NCI-H524 (cell line): ENCODE measurements at regions not wholly inside any gene's neighbourhood (a gene's known extent, or its start where the extent isn't known, plus 50 kb on each side); places are given as distances from the start of the nearest gene placed in this dataset.
A peak's percentile ranks its signal among the peaks of the same experiment; 100 is the strongest.

Experiments
- DNase-seq, 2 experiments: peaks; one replicate each; lab custom pipeline; 2025; lab: John Stamatoyannopoulos, UW

DNA sequence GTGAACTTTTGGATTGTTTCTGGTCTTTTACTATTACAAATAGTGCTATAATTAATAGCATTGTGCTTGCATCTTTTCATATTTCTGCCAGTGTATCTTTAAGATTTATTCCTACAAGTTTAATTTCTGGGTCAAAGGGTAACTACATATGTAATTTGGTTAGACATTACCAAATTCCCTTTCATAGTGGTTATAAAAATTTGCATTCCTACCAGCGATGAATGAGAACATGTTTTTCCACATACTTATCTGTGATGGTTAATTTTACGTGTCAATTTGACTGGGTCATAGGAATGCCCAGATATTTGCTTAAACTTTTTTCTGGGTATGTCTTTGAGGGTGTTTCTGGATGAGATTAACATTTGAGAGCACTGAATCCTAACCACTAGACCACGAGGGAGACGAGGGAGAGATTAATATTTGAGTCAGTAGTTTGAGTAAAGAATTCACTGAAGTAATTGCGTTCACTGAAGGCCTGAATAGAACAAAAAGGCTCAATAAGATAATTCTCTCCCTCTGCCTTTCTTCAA is 132.3 kb upstream of the NEO1 start:
- no peak for DNase-seq

DNA sequence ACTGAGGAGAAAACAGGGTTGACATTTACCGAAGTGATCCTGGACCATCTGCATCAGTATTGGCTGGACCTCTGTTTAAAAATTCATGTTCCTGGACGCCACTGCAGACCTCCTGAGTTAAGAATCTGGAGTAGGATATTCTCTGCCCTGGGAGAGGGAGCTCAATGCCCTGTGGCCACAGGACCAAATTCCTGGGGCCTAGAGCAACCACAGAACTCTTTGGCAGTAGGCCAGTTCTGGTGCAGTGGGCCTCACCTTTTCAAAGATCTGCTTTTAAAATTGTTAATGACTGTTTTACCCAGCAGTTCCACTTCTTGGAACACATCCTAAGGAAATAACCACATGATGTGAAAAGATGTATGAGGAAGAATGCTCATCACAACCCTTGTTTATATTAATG is 133.3 kb upstream of the ADPGK start:
- DNase-seq = no peak

DNA sequence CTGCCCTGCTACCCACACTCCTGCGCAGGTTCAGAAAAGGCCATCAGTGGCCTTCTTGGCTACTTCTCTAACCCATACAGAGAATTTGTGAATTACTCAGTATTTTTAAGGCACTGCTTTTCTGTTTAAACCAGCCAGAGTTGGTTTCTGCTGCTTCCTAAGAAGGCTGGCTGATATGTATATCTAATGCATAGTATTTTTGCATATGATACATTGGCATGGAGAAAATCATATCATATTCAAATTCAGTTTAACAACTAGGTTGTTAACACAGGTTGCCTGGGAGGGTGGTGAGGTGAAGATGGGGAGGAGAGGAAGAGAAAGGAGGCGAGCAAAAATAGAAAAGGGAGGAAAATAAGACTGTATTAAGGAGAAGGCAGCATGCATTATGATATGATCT is 132.8 kb upstream of the ADPGK start:
- DNase-seq = no peak

DNA sequence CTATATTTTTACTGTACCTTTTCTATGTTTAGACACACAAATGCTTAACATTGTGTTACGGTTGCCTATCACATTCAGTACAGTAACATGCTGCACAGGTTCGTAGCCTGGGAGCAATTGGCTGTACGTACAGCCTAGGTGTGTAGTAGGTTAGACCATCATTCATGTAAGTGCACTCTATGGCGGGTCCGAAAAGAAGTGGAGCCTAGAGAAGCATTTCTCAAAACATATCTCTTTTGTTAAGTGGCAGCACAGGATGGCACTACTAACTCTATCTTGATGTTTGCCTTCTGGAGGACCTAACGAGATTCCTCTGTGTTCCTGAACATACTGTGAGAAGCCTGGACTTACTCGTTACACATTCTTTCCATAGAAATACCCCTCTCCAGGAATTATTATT is 132.3 kb upstream of the ADPGK start:
- DNase-seq = no peak

DNA sequence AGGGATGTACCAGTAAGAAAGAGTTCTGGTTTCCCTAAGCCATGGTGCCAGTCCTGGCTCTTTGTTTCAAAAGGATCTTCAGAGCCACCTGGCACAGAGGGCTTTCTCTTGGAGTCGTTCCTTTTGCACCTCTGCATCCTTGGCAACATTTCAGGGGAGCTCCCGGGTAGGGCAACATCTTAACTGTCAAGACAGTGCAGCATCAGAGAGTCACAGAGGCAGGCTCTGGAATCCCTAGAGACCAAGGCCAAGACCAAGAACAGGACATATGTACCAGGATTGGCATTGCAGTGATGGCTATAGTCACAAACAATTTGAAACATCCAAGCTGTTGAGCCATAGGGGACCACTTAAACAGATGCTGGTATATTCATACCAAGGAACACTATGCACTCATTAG is 129.4 kb upstream of the ADPGK start:
- DNase-seq = peak; percentile 70 to 84

DNA sequence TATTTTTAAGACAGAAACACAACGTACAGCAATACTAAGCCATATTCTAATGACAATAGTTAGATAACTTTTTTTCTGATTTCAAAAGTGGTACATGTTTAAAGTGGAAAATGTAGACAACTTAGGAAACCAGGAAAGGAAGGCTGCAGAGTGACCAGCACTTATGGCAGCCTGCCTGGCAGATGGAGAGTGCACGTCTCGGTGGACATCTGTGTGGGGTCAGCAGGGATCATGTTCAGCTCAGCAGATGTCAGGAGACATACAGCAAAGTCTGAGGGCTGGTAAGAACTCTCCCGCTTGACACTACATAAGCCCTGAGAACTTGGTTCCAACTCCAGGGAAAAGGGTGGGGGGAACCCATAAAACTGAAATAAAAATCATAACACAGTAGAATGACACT is 128.6 kb upstream of the ADPGK start:
- DNase-seq = peak; percentile 49 to 80

DNA sequence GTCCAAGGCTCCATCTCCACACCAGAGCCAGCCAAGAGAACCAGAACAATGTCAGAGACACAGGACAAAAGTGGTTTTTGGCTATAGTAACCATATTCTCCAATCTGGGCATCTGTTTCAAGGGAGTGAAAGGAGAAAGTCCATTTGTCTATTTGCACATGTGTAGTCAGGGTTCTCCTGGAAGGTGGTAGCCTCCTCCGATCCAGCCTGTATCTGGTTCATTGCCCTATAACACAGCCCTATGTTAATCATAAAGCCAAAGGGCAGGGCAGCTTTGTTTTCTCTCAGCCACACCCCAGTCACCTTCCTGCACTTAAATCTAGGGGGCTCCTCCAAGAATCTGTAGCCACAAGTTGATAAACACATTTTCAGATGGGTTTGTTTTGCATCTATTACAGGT is 128.1 kb upstream of the ADPGK start:
- DNase-seq = no peak

DNA sequence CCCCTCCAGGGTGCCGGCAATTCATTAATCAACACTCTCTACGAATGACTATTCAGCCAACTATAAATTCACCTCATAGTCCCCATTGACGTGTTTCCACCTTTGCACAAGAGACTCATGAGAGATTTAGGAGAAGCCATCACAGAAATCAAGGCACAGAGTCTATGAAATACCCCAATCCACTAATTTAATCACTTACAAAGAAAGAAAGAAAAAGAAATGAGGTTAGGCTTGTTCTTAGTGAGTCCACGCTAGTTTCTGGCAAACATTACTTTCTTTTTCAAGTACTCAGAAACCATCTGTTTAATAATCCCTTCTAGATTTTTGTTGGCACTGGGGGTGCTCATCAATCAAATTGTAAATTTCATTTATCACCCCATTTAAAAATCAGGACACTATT is 125.2 kb upstream of the ADPGK start:
- DNase-seq = peak in 1 of 2 experiments; percentile 68

DNA sequence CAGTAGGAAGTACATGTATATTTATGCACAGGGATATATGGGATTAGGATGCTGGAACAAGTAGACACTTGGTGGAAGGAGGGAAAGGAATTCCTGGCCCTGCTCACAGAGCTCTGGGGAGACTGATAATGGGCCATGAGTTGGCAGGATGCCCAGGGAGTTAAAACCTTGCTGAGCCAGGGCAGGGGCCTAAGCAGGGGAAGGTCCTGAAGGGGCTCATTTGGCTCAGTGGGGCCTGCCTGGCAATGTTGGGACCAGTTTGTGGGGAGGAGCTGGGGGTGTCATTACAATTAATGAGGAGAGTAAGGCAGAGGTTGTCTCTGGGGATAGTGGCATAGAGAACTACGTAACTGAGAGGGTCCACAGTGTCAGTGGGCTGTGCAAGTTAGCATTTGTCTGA is 124.2 kb upstream of the ADPGK start:
- peak; percentile 64 to 91 for DNase-seq

DNA sequence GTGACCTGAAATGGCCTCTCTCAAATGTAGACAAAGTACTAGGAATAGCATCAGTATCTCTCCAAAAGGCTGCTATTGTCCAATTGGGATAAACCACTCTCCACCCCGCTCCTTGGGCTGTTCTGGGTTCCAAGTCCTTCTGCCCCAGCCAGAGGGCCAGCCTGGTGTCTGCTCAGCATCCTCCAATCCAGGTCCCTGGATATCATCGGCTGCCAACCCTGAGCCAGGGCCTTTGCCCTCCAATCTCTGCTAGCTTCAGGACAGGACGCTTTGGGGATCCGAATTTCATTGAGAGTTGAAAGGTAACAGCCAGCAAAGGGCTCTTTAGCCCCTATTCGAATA is 119.3 kb upstream of the ADPGK start:
- DNase-seq = no peak

DNA sequence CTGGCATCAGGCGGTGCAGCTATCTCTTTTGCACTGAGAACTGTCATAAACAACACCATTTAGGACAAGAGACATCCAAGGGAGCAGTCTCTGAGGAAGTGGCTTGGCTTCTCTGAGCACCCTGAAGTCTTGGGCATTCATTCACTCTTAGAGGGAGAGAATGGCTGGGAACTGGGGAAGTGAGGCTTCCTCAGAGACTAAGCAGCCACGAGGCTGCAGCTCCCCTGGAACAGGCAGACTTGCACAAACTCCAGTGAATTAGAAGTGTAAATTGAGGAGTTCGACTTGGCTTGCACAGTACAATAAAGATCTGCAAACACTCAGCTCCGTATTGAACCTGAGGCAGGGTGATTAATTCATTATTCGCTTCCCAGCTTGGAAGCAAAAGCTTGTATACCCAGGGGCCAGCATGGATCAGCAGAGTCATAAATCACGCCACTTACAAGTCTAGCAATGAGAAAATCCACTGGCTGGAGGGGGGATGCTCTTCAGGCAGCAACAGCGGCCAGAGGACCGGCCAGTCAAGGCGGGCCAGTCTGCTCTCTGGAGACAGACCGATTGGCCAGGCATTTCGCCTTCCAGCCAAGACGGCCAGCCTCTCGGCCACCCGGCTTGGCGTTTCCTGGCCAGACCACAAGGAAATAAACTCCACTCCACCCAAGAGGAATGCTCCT is 118.8 kb upstream of the ADPGK start:
- no peak for DNase-seq

DNA sequence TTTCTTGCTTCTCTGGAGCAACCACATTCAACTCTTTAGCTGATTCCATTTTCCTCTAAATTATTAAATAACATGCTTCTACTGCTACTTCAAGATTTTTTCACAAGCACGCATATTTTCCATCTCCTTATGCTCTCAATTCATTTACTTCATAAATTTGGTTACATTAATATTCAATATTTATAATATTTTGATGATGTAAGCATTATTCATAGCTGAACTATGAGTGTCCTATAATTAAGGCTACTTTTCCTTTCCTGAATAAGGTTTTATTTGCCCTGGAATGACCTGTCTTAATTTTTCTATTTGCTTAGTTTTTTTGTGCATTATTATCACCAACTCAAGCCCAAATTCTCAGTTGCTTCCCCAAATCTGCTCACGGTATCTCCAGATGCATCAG is 109.4 kb upstream of the ADPGK start:
- no peak for DNase-seq

DNA sequence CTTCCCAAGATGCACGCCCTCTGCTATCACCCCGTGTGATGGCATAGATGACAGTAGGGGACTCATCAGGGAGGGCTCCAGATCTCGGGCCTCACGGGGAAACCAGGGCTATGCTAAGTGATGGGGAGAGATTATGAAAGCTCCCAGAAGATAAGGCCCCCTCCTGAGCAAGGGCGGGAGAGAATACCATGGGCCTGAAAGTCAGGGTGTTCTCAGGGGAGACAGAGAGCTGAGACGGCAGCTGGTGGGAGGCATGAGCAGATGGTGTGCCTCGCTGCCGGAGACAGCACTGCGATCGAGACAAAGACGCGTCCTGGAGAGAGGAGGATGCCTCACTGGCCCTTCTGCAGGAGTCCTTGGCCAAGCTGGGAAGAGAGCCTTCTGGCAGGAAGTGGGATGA is 106.5 kb upstream of the ADPGK start:
- peak; percentile 99 to 100 for DNase-seq

DNA sequence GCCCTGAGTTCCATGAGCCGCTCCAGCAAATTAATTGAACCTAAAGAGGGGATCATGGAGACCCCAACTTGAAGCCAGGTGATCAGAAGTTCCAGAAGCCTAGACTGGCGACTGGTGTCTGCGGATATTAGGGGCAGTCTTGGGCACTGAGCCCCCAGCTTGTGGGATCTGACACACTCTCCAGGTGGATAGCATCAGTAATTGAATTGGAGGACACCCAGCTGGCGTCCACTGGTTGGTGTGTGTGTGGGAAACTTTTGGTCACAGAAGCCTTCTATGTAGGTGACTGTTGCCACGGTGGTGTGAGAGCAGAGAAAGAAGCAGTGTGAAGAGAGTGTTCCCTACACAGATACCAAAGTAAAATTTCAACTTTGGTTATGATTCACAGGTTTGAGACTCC is 106.0 kb upstream of the ADPGK start:
- peak; percentile 89 to 92 for DNase-seq

DNA sequence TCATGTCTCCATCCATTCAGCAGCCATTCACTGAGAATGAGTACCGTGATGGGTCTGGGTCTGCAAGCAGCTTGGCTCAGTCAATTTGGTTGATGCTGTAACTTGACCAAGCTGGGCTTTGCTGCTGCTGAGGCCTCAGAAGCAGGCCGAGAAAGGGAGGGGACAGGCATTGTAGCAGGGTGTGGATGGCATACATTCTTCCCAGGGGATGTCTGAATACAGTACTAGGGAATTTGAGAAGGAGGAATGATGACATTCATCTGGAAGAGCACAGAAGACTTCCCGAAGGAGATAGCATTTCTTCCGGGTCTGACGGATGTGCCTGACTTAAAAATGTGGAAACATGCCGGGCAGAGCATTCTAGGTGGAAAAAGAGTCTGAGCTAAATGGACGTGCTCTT is 105.3 kb upstream of the ADPGK start:
- DNase-seq = no peak

DNA sequence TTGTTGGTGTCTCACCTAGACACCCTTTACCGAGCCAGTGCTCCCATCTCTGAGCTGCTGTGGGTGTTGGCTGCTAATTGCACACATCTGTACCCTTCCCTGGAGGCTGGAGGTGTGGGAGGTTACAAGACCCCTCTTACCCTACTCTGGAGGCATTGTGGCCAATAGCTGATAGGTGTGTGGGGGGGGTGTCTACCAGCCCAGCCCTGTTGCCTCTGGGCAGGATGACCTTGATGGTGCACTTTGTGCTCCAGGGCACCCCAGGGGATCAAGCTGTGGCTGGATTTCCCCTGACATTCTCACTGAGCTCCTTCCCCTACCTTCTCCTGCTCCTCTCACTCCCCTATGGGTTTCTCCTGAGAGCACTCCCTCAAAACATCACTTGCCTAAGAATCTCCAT is 104.7 kb upstream of the ADPGK start:
- no peak for DNase-seq

DNA sequence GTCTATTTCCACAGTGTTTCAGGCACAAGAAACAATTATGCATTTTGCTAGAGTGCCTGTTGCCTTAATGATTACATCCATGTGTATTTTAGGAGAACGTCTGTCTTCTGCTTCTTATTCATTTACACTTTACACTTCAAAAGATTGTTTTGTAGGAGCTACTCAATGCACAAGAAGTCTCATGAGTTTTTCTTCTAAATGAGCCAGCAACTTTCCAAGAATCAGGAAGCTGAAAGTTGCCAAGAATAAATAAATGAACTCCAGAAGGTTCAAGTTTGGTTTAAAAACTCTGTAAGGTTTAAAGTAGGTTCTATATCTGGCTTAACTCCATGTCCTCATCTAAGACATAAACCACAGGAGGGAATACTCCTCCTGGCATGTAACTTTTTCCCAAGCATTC is 103.8 kb upstream of the ADPGK start:
- no peak for DNase-seq

DNA sequence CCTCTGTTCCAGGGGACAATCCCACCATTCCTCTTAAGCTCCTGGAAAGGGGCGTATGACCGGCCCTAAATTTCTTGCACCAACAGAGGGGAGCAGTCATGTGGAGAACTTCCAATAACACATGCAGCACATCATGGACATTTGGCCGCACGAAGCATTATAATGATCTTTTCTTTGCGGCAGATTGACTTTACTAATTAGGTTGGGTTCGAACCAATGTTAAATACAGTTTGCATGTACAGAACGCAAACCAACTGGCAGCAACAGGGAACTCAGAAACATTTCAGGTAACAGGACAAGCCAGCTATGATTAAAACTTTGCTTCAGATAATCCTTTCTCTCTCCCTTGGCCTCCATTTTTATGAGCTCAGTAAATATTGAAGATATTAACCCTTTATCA is 100.8 kb upstream of the ADPGK start:
- no peak for DNase-seq

DNA sequence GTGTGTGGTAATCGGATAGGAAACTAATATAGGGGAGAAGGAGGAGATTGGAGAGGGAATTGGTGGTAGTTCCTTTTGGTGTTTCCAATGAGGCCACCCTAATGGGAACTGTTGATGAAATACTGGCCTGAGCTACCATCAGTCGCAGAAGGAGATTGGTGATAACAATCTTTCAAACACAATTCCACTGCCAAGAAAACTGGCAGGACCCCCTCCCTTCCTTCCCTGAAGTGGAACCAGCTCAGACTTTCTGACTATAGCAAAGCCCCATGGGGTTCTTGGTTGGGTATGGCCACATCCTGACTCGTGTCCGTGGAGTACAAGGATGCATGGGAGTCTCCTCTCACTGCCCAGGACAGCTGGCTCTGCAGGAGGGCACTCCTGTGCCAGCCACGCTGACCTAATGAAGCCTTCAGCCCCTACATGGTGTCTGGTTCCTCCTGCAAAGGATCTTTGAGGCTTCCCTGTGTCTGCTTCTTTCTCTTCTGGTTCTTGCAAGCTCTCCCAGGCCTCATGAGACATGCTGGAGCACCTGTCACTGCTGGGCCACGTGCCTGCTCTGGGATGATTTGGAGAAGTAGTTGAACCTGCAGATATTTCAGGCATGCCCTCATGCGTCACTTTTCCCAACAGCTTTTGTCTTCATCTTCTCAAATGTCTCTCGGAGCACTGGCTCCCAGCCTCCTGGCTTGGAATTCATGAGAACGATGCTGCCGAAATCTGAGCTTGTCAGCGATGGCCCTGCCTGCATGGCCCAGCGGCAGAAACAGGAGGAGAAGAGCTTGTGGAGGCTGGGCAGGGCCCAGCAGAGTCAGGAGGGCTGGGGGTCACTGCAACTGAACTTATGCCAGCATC is 90.0 kb upstream of the ADPGK start:
- DNase-seq = no peak

DNA sequence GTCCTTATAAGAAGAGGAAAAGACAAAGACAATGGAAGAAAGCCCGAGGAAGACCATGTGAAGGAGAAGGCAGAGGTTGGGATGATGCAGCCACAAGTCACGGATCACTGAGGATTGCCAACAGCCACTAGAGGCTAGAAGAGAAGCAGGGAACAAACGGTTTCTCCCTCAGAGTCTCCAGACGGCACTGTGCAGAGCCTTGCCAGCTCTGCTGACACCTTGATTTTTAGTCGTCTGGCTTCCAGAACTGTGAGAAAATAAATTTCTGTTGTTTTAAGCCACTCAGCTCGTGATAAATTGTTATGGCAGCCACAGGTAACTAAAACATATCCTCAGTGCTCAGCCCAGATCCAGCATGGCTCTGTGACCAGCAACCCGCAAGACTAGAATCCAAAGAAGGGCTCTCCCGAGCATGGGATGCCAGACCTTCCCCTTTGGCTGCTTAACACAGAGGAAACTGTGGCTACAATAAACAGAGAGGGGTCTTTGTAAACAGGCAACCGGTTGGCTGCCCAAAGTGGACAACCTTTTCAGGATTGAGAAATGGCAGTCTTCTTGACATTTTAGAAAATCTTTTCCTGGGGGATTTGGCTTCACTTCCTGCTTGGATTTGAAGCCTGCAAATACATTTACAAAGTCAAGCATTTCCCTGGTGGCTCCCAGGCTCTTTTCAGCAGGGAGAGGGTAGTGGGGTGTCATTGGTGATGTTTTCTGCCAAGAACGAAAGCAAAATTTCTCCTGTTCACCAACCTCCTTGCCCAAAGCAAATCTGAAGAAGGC is 88.7 kb upstream of the ADPGK start:
- peak; percentile 10 to 53 for DNase-seq

DNA sequence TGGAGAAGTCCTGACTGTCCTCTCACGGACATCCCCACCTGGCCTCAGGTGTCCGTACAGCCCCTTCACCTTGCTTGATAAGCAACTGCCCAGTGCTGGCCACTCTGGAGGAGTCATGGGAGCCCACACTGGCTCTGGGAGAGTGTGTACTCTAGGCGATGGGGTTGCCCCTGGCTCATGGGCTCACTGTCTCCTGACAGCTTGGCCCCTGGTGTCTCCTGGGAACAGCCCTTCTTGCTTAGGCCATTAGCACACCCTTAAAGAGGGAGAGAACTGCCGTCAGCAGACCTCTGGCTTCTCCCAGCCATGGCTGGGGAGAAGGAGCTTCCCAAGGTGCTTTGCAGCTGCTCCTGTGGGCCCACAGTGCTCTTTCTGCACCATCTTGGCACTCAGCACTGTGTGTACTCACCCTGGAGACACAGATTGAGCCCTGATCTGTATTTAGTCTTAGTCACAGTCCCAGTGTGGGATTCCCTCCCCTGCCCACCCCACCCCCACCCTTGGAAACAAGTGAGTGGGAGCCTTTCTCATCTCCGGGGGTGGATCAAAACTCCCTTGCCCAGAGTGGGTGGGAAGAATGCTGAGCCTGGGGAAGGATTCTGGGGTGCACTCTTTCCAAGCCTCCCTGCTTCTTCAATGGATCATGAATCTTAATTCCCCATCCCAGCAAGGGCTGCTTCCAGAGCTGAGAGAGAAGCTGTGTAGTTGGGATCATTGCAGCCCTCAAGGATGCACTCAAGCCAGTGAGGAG is 83.5 kb upstream of the ADPGK start:
- no peak for DNase-seq

DNA sequence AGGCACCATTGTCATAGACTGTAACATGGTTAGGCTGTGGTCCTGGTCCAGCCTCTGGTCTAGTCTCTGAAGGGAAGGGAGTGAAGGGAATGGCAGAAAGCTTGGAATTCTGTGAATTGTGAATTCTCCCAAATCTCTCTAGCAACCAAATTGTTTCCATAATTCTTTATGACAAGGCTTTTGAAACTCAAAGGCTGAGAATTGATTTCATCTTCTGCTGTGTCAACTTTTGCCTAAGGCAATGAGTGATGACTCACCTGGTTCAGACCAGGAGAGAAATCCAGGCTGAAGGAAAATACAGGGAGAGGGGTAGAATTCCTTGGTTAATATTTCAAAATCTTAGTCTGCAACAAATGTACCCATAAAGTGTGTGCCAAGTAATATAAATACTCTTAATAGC is 82.6 kb upstream of the ADPGK start:
- no peak for DNase-seq
